ENCODE measurements at regions not wholly inside any gene's neighbourhood (a gene's known extent, or its start where the extent isn't known, plus 50 kb on each side); places are given as distances from the start of the nearest gene placed in this dataset.

GRCh38 chr5:2929779-2930178, 178.3 kb upstream of the IRX2 start:
- TF ChIP-seq CTCF (IDR thresholded peaks at IDR 0.05) (no peak), POLR2AphosphoS5 (IDR thresholded peaks at IDR 0.05; ENCODE audit: low read depth, low read length) (no peak), SIN3A (IDR thresholded peaks at IDR 0.05; ENCODE audit: borderline replicate concordance, insufficient read depth, low read depth, low read length) (no peak), TCF7L2 (IDR thresholded peaks at IDR 0.05; ENCODE audit: low read depth, low read length) (no peak), REST (IDR thresholded peaks at IDR 0.05; ENCODE audit: insufficient read depth in 1 of 2, low read depth in 2 of 2, low read length in 1 of 2) (no peak)

Data from Panc1 (cell line).